Liver (tissue), 3 donors: ENCODE measurements at regions not wholly inside any gene's neighbourhood (a gene's known extent, or its start where the extent isn't known, plus 50 kb on each side); places are given as distances from the start of the nearest gene placed in this dataset.

Experiments
- EGR1 ChIP-seq, 2 donors: IDR thresholded peaks; 2 replicates each; pipeline ENCODE4 v1.6.1; 2016 to 2018; ENCODE audit warnings: antibody characterized with exemption in 2 of 2, low read depth in 2 of 2
- FOXA2 ChIP-seq: IDR thresholded peaks from 2 replicates; pipeline ENCODE4 v1.6.1; 2016; ENCODE audit warnings: antibody characterized with exemption
- GABPA ChIP-seq, 2 donors: IDR thresholded peaks in 1 of 2; conservative IDR thresholded peaks in 1 of 2; 2 replicates each; pipeline ENCODE4 v1.6.1; 2016; ENCODE audit warnings: antibody characterized with exemption in 2 of 2, mild to moderate bottlenecking in 1 of 2, moderate library complexity in 1 of 2
- HNF4A ChIP-seq, 2 donors: conservative IDR thresholded peaks; 2 replicates each; pipeline ENCODE4 v1.6.1; 2016; ENCODE audit warnings: antibody characterized with exemption in 2 of 2, mild to moderate bottlenecking in 2 of 2
- JUND ChIP-seq, 2 donors: IDR thresholded peaks; 2 replicates each; pipeline ENCODE4 v1.6.1; 2016; ENCODE audit warnings: antibody characterized with exemption in 2 of 2
- RAD21 ChIP-seq, 2 donors: IDR thresholded peaks; 2 replicates each; pipeline ENCODE4 v1.6.1; 2016; ENCODE audit warnings: antibody characterized with exemption in 2 of 2, mild to moderate bottlenecking in 2 of 2
- RXRA ChIP-seq, 2 donors: IDR thresholded peaks; 2 replicates each; pipeline ENCODE4 v1.6.1; 2017 to 2018; ENCODE audit warnings: antibody characterized with exemption in 2 of 2, mild to moderate bottlenecking in 1 of 2
- SP1 ChIP-seq: IDR thresholded peaks from 2 replicates; pipeline ENCODE4 v1.6.1; 2018; ENCODE audit warnings: antibody characterized with exemption, mild to moderate bottlenecking
- TAF1 ChIP-seq: conservative IDR thresholded peaks from 2 replicates; pipeline ENCODE4 v1.6.1; 2016; ENCODE audit warnings: antibody characterized with exemption, mild to moderate bottlenecking
- YY1 ChIP-seq: IDR thresholded peaks from 2 replicates; pipeline ENCODE4 v1.6.1; 2016; ENCODE audit warnings: antibody characterized with exemption, mild to moderate bottlenecking
- TF ChIP-seq, protein P1 (sequence below): fragments of 150-350 bp; IDR thresholded peaks from 2 replicates; pipeline ENCODE4 v1.5.1; 2017; ENCODE audit warnings: improper control_type of control experiment, low read depth, low read length; ENCODE audit not compliant: missing input control
- TF ChIP-seq, protein P2 (sequence below): IDR thresholded peaks from 2 replicates; pipeline ENCODE4 v1.6.1; 2016; ENCODE audit warnings: antibody characterized with exemption
- TF ChIP-seq, protein P3 (sequence below): IDR thresholded peaks from 2 replicates; pipeline ENCODE4 v1.6.1; 2016; ENCODE audit warnings: antibody characterized with exemption
- TF ChIP-seq, protein P4 (sequence below): IDR thresholded peaks from 2 replicates; pipeline ENCODE4 v1.6.1; 2016; ENCODE audit warnings: antibody characterized with exemption
- donor health status: healthy.
- donor health status: healthy.

DNA sequence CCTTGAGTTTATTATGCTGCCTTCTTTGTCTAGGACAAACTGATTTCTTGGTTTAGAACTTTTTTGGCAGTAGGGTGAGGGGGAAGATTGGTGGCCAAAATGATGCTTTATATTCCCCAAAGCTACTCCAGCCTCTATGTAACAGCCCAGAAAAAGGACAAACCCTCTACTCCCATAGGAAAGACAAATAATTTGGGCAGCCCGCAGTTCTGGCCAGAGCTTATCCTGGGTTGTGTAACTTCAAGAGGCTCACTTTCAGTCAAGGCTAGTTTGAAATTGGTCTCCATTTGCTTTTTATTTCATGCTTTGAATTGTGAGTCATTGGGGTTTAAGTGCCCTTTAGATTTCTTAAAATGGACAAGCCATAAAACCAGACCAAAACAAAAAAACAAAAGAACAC is 142.3 kb downstream of the OLFM4 start:
- TF ChIP-seq, protein P1, sequence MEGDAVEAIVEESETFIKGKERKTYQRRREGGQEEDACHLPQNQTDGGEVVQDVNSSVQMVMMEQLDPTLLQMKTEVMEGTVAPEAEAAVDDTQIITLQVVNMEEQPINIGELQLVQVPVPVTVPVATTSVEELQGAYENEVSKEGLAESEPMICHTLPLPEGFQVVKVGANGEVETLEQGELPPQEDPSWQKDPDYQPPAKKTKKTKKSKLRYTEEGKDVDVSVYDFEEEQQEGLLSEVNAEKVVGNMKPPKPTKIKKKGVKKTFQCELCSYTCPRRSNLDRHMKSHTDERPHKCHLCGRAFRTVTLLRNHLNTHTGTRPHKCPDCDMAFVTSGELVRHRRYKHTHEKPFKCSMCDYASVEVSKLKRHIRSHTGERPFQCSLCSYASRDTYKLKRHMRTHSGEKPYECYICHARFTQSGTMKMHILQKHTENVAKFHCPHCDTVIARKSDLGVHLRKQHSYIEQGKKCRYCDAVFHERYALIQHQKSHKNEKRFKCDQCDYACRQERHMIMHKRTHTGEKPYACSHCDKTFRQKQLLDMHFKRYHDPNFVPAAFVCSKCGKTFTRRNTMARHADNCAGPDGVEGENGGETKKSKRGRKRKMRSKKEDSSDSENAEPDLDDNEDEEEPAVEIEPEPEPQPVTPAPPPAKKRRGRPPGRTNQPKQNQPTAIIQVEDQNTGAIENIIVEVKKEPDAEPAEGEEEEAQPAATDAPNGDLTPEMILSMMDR = no peak
- TF ChIP-seq FOXA2 (no peak), HNF4A (conservative IDR thresholded peaks at IDR 0.05) (no peak), TAF1 (no peak), RAD21 (IDR thresholded peaks at IDR 0.05) (no peak), EGR1 (IDR thresholded peaks at IDR 0.05; ENCODE audit: low read depth in 2 of 2) (no peak), SP1 (no peak), JUND (IDR thresholded peaks at IDR 0.05) (no peak), GABPA (IDR thresholded peaks at IDR 0.05 in 1 of 2, conservative IDR thresholded peaks at IDR 0.05 in 1 of 2) (no peak), RXRA (IDR thresholded peaks at IDR 0.05) (no peak), YY1 (no peak)
- TF ChIP-seq, protein P2, sequence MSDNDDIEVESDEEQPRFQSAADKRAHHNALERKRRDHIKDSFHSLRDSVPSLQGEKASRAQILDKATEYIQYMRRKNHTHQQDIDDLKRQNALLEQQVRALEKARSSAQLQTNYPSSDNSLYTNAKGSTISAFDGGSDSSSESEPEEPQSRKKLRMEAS = no peak
- TF ChIP-seq, protein P3, sequence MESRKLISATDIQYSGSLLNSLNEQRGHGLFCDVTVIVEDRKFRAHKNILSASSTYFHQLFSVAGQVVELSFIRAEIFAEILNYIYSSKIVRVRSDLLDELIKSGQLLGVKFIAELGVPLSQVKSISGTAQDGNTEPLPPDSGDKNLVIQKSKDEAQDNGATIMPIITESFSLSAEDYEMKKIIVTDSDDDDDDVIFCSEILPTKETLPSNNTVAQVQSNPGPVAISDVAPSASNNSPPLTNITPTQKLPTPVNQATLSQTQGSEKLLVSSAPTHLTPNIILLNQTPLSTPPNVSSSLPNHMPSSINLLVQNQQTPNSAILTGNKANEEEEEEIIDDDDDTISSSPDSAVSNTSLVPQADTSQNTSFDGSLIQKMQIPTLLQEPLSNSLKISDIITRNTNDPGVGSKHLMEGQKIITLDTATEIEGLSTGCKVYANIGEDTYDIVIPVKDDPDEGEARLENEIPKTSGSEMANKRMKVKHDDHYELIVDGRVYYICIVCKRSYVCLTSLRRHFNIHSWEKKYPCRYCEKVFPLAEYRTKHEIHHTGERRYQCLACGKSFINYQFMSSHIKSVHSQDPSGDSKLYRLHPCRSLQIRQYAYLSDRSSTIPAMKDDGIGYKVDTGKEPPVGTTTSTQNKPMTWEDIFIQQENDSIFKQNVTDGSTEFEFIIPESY = no peak
- TF ChIP-seq, protein P4, sequence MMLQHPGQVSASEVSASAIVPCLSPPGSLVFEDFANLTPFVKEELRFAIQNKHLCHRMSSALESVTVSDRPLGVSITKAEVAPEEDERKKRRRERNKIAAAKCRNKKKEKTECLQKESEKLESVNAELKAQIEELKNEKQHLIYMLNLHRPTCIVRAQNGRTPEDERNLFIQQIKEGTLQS = no peak
